AG04450 (cell line): ENCODE measurements at regions not wholly inside any gene's neighbourhood (a gene's known extent, or its start where the extent isn't known, plus 50 kb on each side); places are given as distances from the start of the nearest gene placed in this dataset.

ENCODE experiments used
- CTCF ChIA-PET: fragments of 300-600, 350-600 bp; formaldehyde crosslinking; extraction: SDS; loops from one replicate; lab custom pipeline; 2022; ENCODE audit warnings: antibody characterized with exemption, inconsistent platforms; lab: Charles Lee
- POLR2A ChIA-PET: fragments of 350-600 bp; formaldehyde crosslinking; extraction: SDS; loops from one replicate; lab custom pipeline; 2021; ENCODE audit warnings: antibody characterized with exemption, inconsistent platforms; lab: Yijun Ruan, JAX
- DNase-seq: peaks from one replicate; pipeline ENCODE4 v3.0.0-alpha.2; 2011; ENCODE audit warnings: low read depth, low spot score
- H3K27ac ChIP-seq: one replicate; pipeline ENCODE4 v1.5.1; 2012; ENCODE audit warnings: low read depth, low read length, control low read depth
- H3K27me3 ChIP-seq: one replicate; pipeline ENCODE4 v1.6.0; 2012; ENCODE audit warnings: low read length; ENCODE audit not compliant: control insufficient read depth, insufficient read depth
- H3K4me3 ChIP-seq: 2 replicates; pipeline ENCODE4 v1.5.1; 2011; ENCODE audit warnings: mild to moderate bottlenecking, low read depth, low read length, control low read depth
- H3K9me3 ChIP-seq: 2 replicates; pipeline ENCODE4 v1.5.1; 2012; ENCODE audit warnings: low read length; ENCODE audit not compliant: control insufficient read depth, insufficient read depth
- TF ChIP-seq, protein P1 (sequence below): IDR thresholded peaks from 2 replicates; pipeline ENCODE4 v1.5.1; 2011; ENCODE audit warnings: low read depth, low read length, control low read depth, inconsistent platforms

DNA sequence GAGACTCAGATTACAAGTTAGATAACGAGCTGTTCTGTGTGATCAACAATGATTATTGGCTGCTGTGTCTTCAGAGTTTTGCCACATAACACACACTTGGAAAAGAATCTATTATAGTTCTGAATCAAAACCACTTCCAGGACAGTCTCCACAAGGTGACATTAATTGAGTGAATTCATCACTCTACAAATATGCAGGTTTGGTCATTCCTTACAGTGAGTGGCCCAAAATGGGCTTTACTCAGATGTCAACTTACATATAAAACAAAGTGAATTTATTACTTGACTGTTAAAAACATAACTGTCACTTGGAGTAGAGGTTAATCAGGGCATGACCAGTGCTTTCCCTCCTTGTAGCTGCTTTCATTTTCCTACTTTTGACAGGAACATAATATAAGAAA is 984.3 kb downstream of the REEP3 start:
- CTCF ChIA-PET = no interaction called here
- Histone ChIP-seq H3K27me3 (no peaks in the 10 kb centered on the region), H3K9me3 (no peaks in the 10 kb centered on the region), H3K27ac (no peak overlapping the region), H3K4me3 (no peak overlapping the region)
- DNase-seq = no peak
- TF ChIP-seq, protein P1, sequence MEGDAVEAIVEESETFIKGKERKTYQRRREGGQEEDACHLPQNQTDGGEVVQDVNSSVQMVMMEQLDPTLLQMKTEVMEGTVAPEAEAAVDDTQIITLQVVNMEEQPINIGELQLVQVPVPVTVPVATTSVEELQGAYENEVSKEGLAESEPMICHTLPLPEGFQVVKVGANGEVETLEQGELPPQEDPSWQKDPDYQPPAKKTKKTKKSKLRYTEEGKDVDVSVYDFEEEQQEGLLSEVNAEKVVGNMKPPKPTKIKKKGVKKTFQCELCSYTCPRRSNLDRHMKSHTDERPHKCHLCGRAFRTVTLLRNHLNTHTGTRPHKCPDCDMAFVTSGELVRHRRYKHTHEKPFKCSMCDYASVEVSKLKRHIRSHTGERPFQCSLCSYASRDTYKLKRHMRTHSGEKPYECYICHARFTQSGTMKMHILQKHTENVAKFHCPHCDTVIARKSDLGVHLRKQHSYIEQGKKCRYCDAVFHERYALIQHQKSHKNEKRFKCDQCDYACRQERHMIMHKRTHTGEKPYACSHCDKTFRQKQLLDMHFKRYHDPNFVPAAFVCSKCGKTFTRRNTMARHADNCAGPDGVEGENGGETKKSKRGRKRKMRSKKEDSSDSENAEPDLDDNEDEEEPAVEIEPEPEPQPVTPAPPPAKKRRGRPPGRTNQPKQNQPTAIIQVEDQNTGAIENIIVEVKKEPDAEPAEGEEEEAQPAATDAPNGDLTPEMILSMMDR = no peak
- POLR2A ChIA-PET = no interaction called here

DNA sequence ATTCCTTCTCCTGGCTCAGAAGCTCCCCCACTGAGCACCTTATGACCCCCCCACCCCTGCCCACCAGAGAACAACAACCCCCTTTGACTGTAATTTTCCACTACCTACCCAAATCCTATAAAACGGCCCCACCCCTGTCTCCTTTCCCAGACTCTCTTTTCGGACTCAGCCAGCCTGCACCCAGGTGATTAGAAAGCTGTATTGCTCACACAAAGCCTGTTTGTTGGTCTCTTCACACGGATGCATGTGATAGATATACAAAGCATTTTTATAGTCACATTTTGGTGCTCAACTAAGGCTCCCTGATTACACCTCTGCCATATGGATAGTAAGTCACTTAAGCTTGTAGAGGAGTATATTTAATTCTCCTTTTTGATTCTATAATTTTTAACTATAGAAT is 985.8 kb downstream of the REEP3 start:
- Histone ChIP-seq H3K4me3 (no peak overlapping the region), H3K27me3 (no peaks in the 10 kb centered on the region), H3K9me3 (no peaks in the 10 kb centered on the region), H3K27ac (no peak overlapping the region)
- TF ChIP-seq, protein P1 = no peak
- CTCF ChIA-PET = no interaction called here
- POLR2A ChIA-PET = no interaction called here
- no peak for DNase-seq

DNA sequence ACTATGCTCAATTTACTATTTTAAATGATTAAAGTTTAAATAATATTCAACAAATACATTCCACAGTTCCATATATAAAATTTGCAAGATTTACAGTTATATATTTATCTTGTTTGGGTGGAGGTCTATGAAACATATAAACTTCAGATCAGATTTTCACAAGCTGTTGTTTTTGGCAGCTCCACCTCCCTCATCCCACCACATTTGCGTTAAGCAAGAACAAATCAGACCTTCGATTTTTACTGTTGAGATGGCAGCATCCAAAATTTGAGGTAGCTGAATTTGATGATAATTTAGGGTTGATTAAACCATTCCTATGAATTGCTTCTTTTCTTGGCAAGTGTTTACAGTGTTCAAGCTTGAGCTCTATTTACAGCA is 986.4 kb downstream of the REEP3 start:
- Histone ChIP-seq H3K4me3 (no peak overlapping the region), H3K27ac (no peak overlapping the region), H3K27me3 (no peaks in the 10 kb centered on the region), H3K9me3 (no peaks in the 10 kb centered on the region)
- ChIA-PET CTCF (no interaction called here), POLR2A (no interaction called here)
- DNase-seq = no peak
- TF ChIP-seq, protein P1 = no peak

DNA sequence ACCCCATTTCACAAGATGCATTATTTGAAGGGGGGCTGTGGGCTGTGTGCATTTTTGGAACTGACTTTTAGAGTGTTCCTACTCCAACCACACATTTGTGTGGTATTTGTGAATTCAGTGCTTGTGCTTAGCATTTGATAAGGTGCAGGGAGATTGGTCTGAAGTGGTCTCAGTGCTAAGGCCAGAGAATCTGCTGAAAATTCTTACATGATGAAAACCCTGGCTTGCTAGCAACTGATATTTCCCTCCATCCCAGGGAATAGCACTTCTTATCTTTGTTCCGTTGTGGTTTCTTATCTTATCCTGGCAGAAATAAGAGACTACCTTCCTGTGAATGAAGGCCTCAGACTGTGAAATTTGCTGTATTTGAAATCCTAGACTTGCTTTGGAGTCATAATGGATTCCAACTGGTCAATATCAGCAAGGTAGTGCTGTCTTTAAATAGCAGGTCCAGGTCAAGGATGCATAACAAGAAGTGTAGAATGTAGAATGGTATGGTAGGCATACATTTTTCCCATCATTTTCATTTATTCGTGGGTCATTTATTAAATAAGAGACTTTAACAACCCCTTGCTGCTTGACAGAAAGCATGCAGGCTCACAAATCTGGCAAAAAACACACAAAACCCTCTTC is 986.9 kb downstream of the REEP3 start:
- DNase-seq = no peak

DNA sequence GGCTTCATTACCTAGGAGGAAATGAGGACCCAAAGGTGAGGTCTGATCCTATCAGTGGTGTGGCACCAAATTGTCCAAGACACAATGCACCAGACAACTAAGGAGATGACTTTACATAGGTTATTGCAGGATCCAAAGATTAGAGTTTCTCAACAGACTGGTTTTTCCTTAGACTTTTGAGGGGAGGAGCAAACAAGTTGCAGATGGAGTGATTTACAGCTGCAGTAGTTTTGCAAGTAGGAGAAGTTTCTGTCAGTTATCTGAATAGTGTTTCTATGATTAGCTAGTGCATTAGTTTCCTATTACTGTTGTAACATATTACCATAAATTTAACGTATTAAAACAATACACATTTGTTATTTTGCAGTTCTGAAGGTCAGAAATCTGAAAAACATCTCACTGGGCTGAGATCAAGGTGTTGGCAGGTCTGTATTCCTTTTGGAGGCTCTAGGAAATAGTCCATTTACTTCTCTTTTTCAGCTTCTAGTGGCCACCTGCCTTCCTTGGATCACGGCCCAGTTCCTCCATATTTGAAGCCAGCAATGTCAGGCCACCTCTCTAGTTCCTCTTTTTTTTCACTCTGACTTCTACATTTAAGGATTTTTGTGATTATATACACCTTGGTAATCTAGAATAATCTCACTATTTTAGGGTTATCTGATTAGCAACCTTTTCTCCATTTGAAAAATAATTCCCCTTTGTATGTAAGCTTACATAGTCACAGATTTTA is 994.9 kb downstream of the REEP3 start:
- ChIA-PET POLR2A (no interaction called here), CTCF (no interaction called here)
- Histone ChIP-seq H3K27me3 (no peaks in the 10 kb centered on the region), H3K27ac (no peak overlapping the region), H3K9me3 (no peaks in the 10 kb centered on the region), H3K4me3 (no peak overlapping the region)
- no peak for DNase-seq
- TF ChIP-seq, protein P1 = no peak

More for the DNA sequence above, 986.9 kb downstream of the REEP3 start:
- Histone ChIP-seq H3K27ac (no peak overlapping the region), H3K4me3 (no peak overlapping the region), H3K27me3 (no peaks in the 10 kb centered on the region), H3K9me3 (no peaks in the 10 kb centered on the region)
- ChIA-PET CTCF (no interaction called here), POLR2A (no interaction called here)
- TF ChIP-seq, protein P1 = no peak
